ENCODE measurements at regions not wholly inside any gene's neighbourhood (a gene's known extent, or its start where the extent isn't known, plus 50 kb on each side); places are given as distances from the start of the nearest gene placed in this dataset.
A peak's percentile ranks its signal among the peaks of the same experiment; 100 is the strongest.

DNA sequence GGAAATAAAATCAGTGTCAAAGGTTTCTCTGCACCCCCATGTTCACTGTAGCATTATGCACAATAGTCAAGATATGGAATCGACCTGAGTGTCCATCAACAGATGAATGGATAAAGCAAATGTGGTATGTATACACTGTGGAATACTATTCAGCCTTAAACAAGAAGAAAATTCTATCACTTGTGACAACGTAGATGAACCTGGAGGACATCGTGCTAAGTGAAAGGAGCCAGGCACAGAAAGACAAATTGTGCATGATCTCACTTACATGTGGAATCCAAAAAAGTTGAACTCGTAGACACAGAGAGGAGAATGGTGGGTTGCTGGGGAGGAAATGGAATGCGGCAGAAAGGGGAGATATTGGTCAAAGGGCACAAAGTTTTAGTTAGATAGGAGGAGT is 136.3 kb upstream of the ESR1 start:
- no peak for TF ChIP-seq CTCF (IDR thresholded peaks at IDR 0.05)
- TF ChIP-seq POLR2A (IDR thresholded peaks at IDR 0.05) = no peak
- H3K27me3 ChIP-seq = no peaks in the 10 kb centered on the region
- DNase-seq = no peak
- H3K36me3 ChIP-seq = no peaks in the 10 kb centered on the region
- H3K27ac ChIP-seq = no peak overlapping the region
- H3K9me3 ChIP-seq = no peaks in the 10 kb centered on the region
- no peaks in the 10 kb centered on the region for H3K4me1 ChIP-seq
- no peak overlapping the region for H3K4me3 ChIP-seq

DNA sequence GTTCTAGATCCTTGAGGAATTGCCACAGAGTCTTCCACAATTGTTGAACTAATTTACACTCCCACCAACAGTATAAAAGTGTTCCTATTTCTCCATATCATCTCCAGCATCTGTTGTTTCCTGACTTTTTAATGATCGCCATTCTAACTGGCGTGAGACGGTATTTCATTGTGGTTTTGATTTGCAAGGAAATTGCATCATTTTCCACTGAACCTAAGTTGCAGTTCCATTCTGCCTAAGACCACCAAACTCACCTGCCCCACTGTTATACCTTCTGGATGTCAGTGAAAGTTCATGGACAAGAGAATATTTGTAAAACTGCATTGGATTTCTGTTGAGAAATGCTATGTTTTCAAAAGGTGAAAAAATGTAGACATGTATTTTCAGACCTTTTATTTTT is 132.9 kb upstream of the ESR1 start:
- no peak overlapping the region for H3K27ac ChIP-seq
- no peaks in the 10 kb centered on the region for H3K4me1 ChIP-seq
- no peaks in the 10 kb centered on the region for H3K9me3 ChIP-seq
- no peaks in the 10 kb centered on the region for H3K36me3 ChIP-seq
- DNase-seq = no peak
- TF ChIP-seq POLR2A (IDR thresholded peaks at IDR 0.05) (no peak), CTCF (IDR thresholded peaks at IDR 0.05) (no peak)
- no peaks in the 10 kb centered on the region for H3K27me3 ChIP-seq
- no peak overlapping the region for H3K4me3 ChIP-seq

DNA sequence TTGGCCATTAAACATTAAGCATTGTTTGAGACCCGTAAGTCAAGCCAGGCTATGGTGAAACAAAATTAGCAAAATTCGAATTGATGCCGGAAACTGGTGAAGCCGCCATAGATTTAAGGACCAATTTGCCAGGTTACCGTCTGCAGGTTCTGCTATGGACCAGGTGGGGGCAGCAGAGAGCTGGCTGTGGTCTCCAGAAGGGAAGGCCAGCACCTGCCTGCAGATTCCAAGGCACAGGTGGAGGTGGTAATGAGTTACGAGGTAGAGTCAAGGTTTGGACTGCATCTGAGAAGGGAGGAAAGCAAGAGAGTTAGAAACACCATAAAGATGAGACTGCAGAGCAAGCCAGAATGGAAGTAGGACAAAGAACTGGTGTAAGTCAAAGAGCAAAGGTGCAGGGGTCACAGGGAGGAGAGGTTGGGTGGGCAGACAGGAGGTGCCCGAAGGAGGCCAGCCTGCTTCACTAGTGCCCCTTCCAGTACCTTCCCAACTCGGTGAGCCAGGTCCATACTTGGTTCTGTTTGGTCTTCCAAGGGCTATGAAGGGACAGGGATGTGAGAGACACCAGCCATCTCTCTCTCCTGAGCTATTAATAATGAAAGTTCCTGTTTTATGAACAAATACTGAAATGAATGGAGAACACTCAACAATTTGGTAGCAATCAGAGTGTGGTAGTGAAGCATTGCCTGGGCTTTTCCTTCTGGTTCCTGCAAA is 131.6 kb upstream of the ESR1 start:
- Histone ChIP-seq H3K9me3 (no peaks in the 10 kb centered on the region), H3K4me1 (no peaks in the 10 kb centered on the region), H3K4me3 (no peak overlapping the region), H3K27me3 (no peaks in the 10 kb centered on the region), H3K27ac (no peak overlapping the region), H3K36me3 (no peaks in the 10 kb centered on the region)
- peak; percentile 27 to 83 (median 53) for TF ChIP-seq CTCF (IDR thresholded peaks at IDR 0.05)
- TF ChIP-seq POLR2A (IDR thresholded peaks at IDR 0.05) = no peak
- peak in 2 of 3 donors; percentile 33 to 62 for DNase-seq

DNA sequence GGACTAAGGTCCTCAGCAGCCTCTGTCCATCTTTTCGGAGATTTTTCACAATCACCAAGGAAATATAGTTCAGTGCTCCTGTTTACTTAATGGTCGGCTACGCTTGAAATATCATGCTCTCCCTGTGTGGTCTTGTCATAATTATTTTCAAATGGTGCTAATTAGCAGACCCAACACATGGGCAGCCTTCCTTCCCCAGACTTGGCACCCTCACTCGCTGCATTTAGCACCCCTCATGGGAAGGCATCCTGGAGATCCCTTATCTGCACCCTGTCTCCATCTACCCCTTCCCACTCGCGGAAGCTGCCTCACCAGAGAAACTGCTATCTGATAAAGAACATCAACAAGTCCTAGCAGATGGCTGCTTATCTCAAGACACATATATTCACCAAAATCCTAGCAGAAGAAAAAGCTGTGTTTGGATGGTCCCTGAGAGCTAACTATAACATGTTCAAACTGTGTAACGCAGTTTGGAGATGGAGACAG is 131.0 kb upstream of the ESR1 start:
- no peak overlapping the region for H3K27ac ChIP-seq
- no peak overlapping the region for H3K4me3 ChIP-seq
- no peaks in the 10 kb centered on the region for H3K4me1 ChIP-seq
- no peak for DNase-seq
- TF ChIP-seq POLR2A (IDR thresholded peaks at IDR 0.05) = no peak
- no peak for TF ChIP-seq CTCF (IDR thresholded peaks at IDR 0.05)
- H3K9me3 ChIP-seq = no peaks in the 10 kb centered on the region
- no peaks in the 10 kb centered on the region for H3K27me3 ChIP-seq
- no peaks in the 10 kb centered on the region for H3K36me3 ChIP-seq

DNA sequence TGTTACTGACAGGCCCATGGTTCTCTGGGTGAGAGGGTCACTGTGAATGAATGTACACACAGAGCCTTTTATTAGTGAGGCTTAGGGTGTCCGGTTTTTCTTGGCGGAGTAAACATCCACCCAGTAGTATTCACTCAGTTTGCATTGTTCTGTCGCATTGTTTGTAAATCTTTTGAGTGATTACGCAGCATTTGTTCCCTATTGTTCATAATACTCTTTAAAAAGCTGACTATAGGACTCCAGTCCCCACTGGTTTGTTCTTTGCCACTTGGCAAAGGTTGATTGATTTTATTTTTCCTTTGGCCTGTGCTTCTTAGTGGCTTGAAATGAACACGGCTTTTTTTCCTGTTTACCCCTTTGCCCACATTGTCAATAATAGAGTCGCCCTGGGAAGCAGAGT is 130.1 kb upstream of the ESR1 start:
- no peak for TF ChIP-seq POLR2A (IDR thresholded peaks at IDR 0.05)
- TF ChIP-seq CTCF (IDR thresholded peaks at IDR 0.05) = no peak
- no peak overlapping the region for H3K27ac ChIP-seq
- H3K4me3 ChIP-seq = no peak overlapping the region
- H3K27me3 ChIP-seq = no peaks in the 10 kb centered on the region
- H3K4me1 ChIP-seq = no peaks in the 10 kb centered on the region
- no peak for DNase-seq
- no peaks in the 10 kb centered on the region for H3K36me3 ChIP-seq
- H3K9me3 ChIP-seq = no peaks in the 10 kb centered on the region
